Large intestine (tissue), 3 donors: ENCODE measurements at regions not wholly inside any gene's neighbourhood (a gene's known extent, or its start where the extent isn't known, plus 50 kb on each side); places are given as distances from the start of the nearest gene placed in this dataset.

ENCODE experiments used
- DNase-seq, 2 donors: peaks; one replicate each; pipeline versions ENCODE4 v3.0.0 to v3.0.0-alpha.2; 2013
- H3K27ac ChIP-seq: one replicate; pipeline ENCODE4 v1.5.1; 2013; ENCODE audit warnings: low read length
- H3K27me3 ChIP-seq: 2 replicates; pipeline ENCODE4 v1.6.1; 2013; ENCODE audit warnings: low read length; ENCODE audit not compliant: control insufficient read depth, insufficient read depth
- H3K36me3 ChIP-seq: 2 replicates; pipeline ENCODE4 v1.6.1; 2013; ENCODE audit warnings: low read length; ENCODE audit not compliant: control insufficient read depth, insufficient read depth
- H3K4me1 ChIP-seq: one replicate; pipeline ENCODE4 v1.6.1; 2013; ENCODE audit warnings: low read length; ENCODE audit not compliant: control insufficient read depth, insufficient read depth
- H3K4me3 ChIP-seq: one replicate; pipeline ENCODE4 v1.5.1; 2013; ENCODE audit warnings: low read length
- H3K9me3 ChIP-seq: one replicate; pipeline ENCODE4 v1.6.1; 2013; ENCODE audit warnings: mild to moderate bottlenecking, low read depth, low read length, moderate library complexity; ENCODE audit not compliant: control insufficient read depth
- WGBS: methylation state at CpG from one replicate; pipeline ENCODE4 v1.1.5; 2013; ENCODE audit warnings: low lambda C conversion rate; ENCODE audit not compliant: insufficient coverage; 5-methylcytosine and 5-hydroxymethylcytosine counted together

DNA sequence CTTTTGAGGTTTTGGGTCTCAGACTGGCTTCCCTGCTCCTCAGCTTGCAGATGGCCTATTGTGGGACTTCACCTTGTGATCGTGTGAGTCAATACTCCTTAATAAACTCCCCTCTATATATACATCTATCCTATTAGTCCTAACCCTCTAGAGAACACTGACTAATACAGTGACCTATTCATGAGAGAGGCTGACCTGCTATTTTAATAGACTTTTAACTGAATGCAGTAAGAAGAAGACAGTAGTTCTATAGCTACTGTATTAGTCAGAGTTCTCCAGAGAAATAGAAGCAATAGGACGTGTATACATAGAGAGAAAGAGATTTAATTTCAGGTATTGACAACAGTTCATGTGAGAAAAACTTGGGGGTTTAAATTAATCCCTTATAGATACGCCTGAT, 53.3 kb upstream of the SMLR1 start:
- H3K27me3 ChIP-seq: no peaks in the 10 kb centered on the region
- no peaks in the 10 kb centered on the region for H3K36me3 ChIP-seq
- no peaks in the 10 kb centered on the region for H3K4me1 ChIP-seq
- no peak overlapping the region for H3K4me3 ChIP-seq
- H3K27ac ChIP-seq: no peak overlapping the region
- WGBS: 100% methylated on average over 2 of the region's 3 CpGs
- H3K9me3 ChIP-seq: no peaks in the 10 kb centered on the region
- DNase-seq: no peak

DNA sequence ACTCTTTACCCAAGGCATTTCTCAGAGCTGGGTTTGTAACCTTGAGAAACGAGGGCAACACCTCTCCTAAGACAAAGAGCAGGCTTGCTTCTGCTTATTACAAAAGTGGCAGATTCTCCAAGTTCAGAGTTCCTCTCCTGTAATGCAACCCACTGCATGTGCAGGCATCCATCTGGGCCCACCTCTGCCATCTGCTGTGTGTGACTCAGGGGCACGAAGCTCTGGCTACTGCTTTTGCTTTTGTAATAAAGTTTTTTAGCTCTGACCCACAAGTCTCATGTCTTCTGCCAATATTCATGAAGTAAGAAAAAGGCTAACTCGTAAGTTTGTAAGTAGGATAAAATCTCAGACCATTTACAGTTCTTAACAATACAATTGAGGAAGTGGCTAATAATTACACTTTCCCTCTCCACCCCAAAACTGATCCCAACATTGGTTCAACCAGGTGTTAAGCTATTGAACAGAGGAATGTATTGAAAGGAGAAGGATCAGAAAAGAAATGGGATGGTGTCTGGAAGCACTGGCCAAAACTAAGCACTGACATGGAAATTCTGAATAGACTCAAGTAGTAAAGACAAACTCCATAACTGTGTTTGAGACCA, 51.7 kb upstream of the SMLR1 start:
- no CpG with 5 or more reads among the region's 3 CpGs for WGBS
- H3K4me3 ChIP-seq: no peak overlapping the region
- H3K36me3 ChIP-seq: no peaks in the 10 kb centered on the region
- no peaks in the 10 kb centered on the region for H3K4me1 ChIP-seq
- no peaks in the 10 kb centered on the region for H3K27me3 ChIP-seq
- no peak for DNase-seq
- H3K27ac ChIP-seq: no peak overlapping the region
- no peaks in the 10 kb centered on the region for H3K9me3 ChIP-seq

DNA sequence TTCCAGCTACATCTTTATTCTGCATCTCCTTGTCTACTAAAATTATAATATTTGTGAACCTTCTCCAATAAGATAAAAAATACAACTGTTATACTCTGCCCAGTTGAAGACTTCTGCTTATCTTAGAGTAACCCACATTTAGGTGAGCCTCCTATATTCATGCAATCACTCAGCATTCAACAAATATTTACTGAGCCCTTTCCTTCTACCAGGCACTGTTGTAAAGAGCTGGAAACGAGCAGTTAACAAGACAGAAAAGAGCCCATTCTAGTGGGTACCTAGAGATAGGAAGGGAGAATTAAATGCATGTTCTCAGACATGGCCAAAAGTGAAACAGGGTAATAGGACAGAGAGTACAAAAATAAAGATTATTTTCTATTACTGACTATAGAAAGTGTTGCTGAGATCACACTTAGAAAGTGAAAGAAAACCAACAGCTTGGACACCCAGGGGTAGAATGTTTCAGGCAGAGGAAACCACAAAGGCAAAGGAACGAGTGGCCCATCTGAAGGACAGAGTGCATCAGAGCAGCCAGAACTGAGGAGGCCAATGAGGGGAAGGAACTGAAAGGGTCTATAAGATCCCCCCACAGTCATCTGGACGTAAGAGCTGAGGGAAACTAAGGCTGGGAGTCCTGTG, 50.8 kb upstream of the SMLR1 start:
- Histone ChIP-seq H3K36me3 (no peaks in the 10 kb centered on the region), H3K27me3 (no peaks in the 10 kb centered on the region), H3K4me3 (no peak overlapping the region), H3K9me3 (no peaks in the 10 kb centered on the region), H3K4me1 (no peaks in the 10 kb centered on the region), H3K27ac (no peak overlapping the region)
- WGBS: 20% methylated on average over 1 of the region's 3 CpGs
- DNase-seq: no peak
